ENCODE measurements at regions not wholly inside any gene's neighbourhood (a gene's known extent, or its start where the extent isn't known, plus 50 kb on each side); places are given as distances from the start of the nearest gene placed in this dataset.

- H3K4me3 ChIP-seq = no peak overlapping the region
- H2AFZ ChIP-seq (replicated peaks) = no peak overlapping the region
- no peaks in the 10 kb centered on the region for H3K4me1 ChIP-seq
- H3K4me3 Mint-ChIP-seq = no peak overlapping the region
- no peaks in the 10 kb centered on the region for H3K4me1 Mint-ChIP-seq
- no peak for DNase-seq (ENCODE audit: low spot score)
- H3K79me2 ChIP-seq (ENCODE audit: low read depth) = no peaks in the 10 kb centered on the region
- H3K27me3 Mint-ChIP-seq (ENCODE audit: insufficient read depth, low read depth) = no peaks in the 10 kb centered on the region
- TF ChIP-seq EZH2 (IDR thresholded peaks at IDR 0.05) (no peak), EZH2phosphoT487 (IDR thresholded peaks at IDR 0.05) (no peak), CTCF (IDR thresholded peaks at IDR 0.05) (no peak)
- no peak overlapping the region for H3K9ac ChIP-seq
- H3K27me3 ChIP-seq = no peaks in the 10 kb centered on the region
- H3K36me3 ChIP-seq = no peaks in the 10 kb centered on the region
- no peak overlapping the region for H3K27ac ChIP-seq
- H3K9me3 Mint-ChIP-seq = no peaks in the 10 kb centered on the region
- H3K27ac Mint-ChIP-seq = no peak overlapping the region
- no peaks in the 10 kb centered on the region for H4K20me1 ChIP-seq (ENCODE audit: low read depth)
- H3K36me3 Mint-ChIP-seq = no peaks in the 10 kb centered on the region
- H3K9me3 ChIP-seq (ENCODE audit: low read depth) = no peaks in the 10 kb centered on the region
- H3F3A ChIP-seq (ENCODE audit: low read depth) = no peaks in the 10 kb centered on the region
- no peak overlapping the region for H3K4me2 ChIP-seq
Observed at GRCh38 chr14:38143170-38143569, 64.5 kb upstream of the SSTR1 start.

GRCh38 chr14:38143659-38144505 is 63.8 kb upstream of the SSTR1 start:
- Histone ChIP-seq H3K4me1 (no peaks in the 10 kb centered on the region), H3K36me3 (no peaks in the 10 kb centered on the region), H3K4me2 (no peak overlapping the region), H3K27ac (no peak overlapping the region), H4K20me1 (ENCODE audit: low read depth) (no peaks in the 10 kb centered on the region), H3K27me3 (no peaks in the 10 kb centered on the region), H3K9me3 (ENCODE audit: low read depth) (no peaks in the 10 kb centered on the region), H3F3A (ENCODE audit: low read depth) (no peaks in the 10 kb centered on the region), H2AFZ (replicated peaks) (peak overlapping the region; percentile 44), H3K9ac (no peak overlapping the region), H3K4me3 (no peak overlapping the region), H3K79me2 (ENCODE audit: low read depth) (no peaks in the 10 kb centered on the region)
- no peaks in the 10 kb centered on the region for H3K36me3 Mint-ChIP-seq
- no peak overlapping the region for H3K4me3 Mint-ChIP-seq
- H3K4me1 Mint-ChIP-seq = no peaks in the 10 kb centered on the region
- TF ChIP-seq EZH2phosphoT487 (IDR thresholded peaks at IDR 0.05) = no peak
- no peak for TF ChIP-seq EZH2 (IDR thresholded peaks at IDR 0.05)
- TF ChIP-seq CTCF (IDR thresholded peaks at IDR 0.05) = no peak
- no peak for DNase-seq (ENCODE audit: low spot score)
- H3K27ac Mint-ChIP-seq = no peak overlapping the region
- no peaks in the 10 kb centered on the region for H3K9me3 Mint-ChIP-seq
- no peaks in the 10 kb centered on the region for H3K27me3 Mint-ChIP-seq (ENCODE audit: insufficient read depth, low read depth)

- H3K27ac ChIP-seq = no peak overlapping the region
- no peaks in the 10 kb centered on the region for H3K79me2 ChIP-seq (ENCODE audit: low read depth)
- Mint-ChIP-seq H3K4me3 (no peak overlapping the region), H3K27ac (no peak overlapping the region), H3K9me3 (no peaks in the 10 kb centered on the region), H3K4me1 (no peaks in the 10 kb centered on the region), H3K36me3 (no peaks in the 10 kb centered on the region), H3K27me3 (ENCODE audit: insufficient read depth, low read depth) (no peaks in the 10 kb centered on the region)
- no peaks in the 10 kb centered on the region for H3F3A ChIP-seq (ENCODE audit: low read depth)
- DNase-seq (ENCODE audit: low spot score) = no peak
- H3K9ac ChIP-seq = no peak overlapping the region
- H3K36me3 ChIP-seq = no peaks in the 10 kb centered on the region
- H3K4me3 ChIP-seq = no peak overlapping the region
- H3K4me2 ChIP-seq = no peak overlapping the region
- no peaks in the 10 kb centered on the region for H4K20me1 ChIP-seq (ENCODE audit: low read depth)
- no peak for TF ChIP-seq CTCF (IDR thresholded peaks at IDR 0.05)
- TF ChIP-seq EZH2phosphoT487 (IDR thresholded peaks at IDR 0.05) = no peak
- TF ChIP-seq EZH2 (IDR thresholded peaks at IDR 0.05) = no peak
- H3K4me1 ChIP-seq = no peaks in the 10 kb centered on the region
- H3K27me3 ChIP-seq = no peaks in the 10 kb centered on the region
- H3K9me3 ChIP-seq (ENCODE audit: low read depth) = no peaks in the 10 kb centered on the region
- H2AFZ ChIP-seq (replicated peaks) = no peak overlapping the region
Observed at GRCh38 chr14:38145142-38145541, 62.6 kb upstream of the SSTR1 start.
